A673 (cell line): ENCODE measurements at regions not wholly inside any gene's neighbourhood (a gene's known extent, or its start where the extent isn't known, plus 50 kb on each side); places are given as distances from the start of the nearest gene placed in this dataset.
A peak's percentile ranks its signal among the peaks of the same experiment; 100 is the strongest.

Experiments used
- BruUV-seq: library from RNA; stranded (reverse); fragments of 400-500 nt; replicated peaks from 2 replicates; lab custom pipeline; 2021; lab: Mats Ljungman, UMichigan
- CTCF ChIA-PET: fragments of 300-600 bp; sonication (Branson Sonifier 250); formaldehyde crosslinking; loops from one replicate; lab custom pipeline; 2022; ENCODE audit warnings: antibody characterized with exemption; lab: Charles Lee
- POLR2A ChIA-PET: fragments of 300-600 bp; sonication (Branson Sonifier 250); formaldehyde crosslinking; loops from one replicate; lab custom pipeline; 2022; ENCODE audit warnings: antibody characterized with exemption; ENCODE audit not compliant: low non-redundant PET; lab: Charles Lee
- DNase-seq: peaks from one replicate; pipeline ENCODE4 v3.0.0-alpha.2; 2015; ENCODE audit warnings: low spot score
- H3K27ac ChIP-seq: fragments of 200-600 bp; sonication (generic); 2 replicates; pipeline ENCODE4 v1.5.1; 2016; ENCODE audit warnings: mixed run types, low read depth, mild to moderate bottlenecking, mixed read lengths, antibody characterized with exemption, low read length; ENCODE audit not compliant: poor library complexity, severe bottlenecking
- H3K27me3 ChIP-seq: fragments of 200-600 bp; sonication (generic); replicated peaks from 2 replicates; pipeline ENCODE4 v1.6.1; 2017; ENCODE audit warnings: mixed run types, low read depth, mild to moderate bottlenecking, mixed read lengths, antibody characterized with exemption, low read length; ENCODE audit not compliant: insufficient read depth, poor library complexity
- H3K36me3 ChIP-seq: fragments of 200-600 bp; sonication (generic); 2 replicates; pipeline ENCODE4 v1.6.1; 2016; ENCODE audit warnings: mixed run types, mild to moderate bottlenecking, mixed read lengths, antibody characterized with exemption, low read length; ENCODE audit not compliant: insufficient read depth, poor library complexity, severe bottlenecking
- H3K4me1 ChIP-seq: fragments of 200-600 bp; sonication (generic); 2 replicates; pipeline ENCODE4 v1.6.1; 2017; ENCODE audit warnings: mixed run types, mild to moderate bottlenecking, mixed read lengths, antibody characterized with exemption, low read length; ENCODE audit not compliant: insufficient read depth, poor library complexity, severe bottlenecking
- H3K4me3 ChIP-seq: fragments of 200-600 bp; sonication (generic); 2 replicates; pipeline ENCODE4 v1.5.1; 2016; ENCODE audit warnings: low read depth, mixed run types, mild to moderate bottlenecking, mixed read lengths, low read length; ENCODE audit not compliant: poor library complexity, severe bottlenecking
- H3K9me3 ChIP-seq: fragments of 200-600 bp; sonication (generic); 2 replicates; pipeline ENCODE4 v1.6.1; 2016; ENCODE audit warnings: mixed run types, low read depth, mild to moderate bottlenecking, mixed read lengths, antibody characterized with exemption, low read length; ENCODE audit not compliant: poor library complexity, severe bottlenecking
- CTCF ChIP-seq: fragments of 300-800, 200-600 bp; sonication (generic); conservative IDR thresholded peaks from 2 replicates; pipeline ENCODE4 v1.5.1; 2017; ENCODE audit warnings: low read depth, mild to moderate bottlenecking, antibody characterized with exemption, low read length, moderate library complexity, mixed read lengths
- EZH2 ChIP-seq: fragments of 200-600 bp; sonication (generic); IDR thresholded peaks from 2 replicates; pipeline ENCODE4 v1.6.1; 2017; ENCODE audit warnings: borderline replicate concordance, low read depth, mild to moderate bottlenecking, mixed read lengths, antibody characterized with exemption, low read length; ENCODE audit not compliant: poor library complexity, severe bottlenecking
- intact Hi-C: fragments of 100-400 bp; cut with micrococcal nuclease; formaldehyde crosslinking; loops from one replicate; pipeline ENCODE4 v1.10.0; 2022; ENCODE audit not compliant: unreplicated experiment

DNA sequence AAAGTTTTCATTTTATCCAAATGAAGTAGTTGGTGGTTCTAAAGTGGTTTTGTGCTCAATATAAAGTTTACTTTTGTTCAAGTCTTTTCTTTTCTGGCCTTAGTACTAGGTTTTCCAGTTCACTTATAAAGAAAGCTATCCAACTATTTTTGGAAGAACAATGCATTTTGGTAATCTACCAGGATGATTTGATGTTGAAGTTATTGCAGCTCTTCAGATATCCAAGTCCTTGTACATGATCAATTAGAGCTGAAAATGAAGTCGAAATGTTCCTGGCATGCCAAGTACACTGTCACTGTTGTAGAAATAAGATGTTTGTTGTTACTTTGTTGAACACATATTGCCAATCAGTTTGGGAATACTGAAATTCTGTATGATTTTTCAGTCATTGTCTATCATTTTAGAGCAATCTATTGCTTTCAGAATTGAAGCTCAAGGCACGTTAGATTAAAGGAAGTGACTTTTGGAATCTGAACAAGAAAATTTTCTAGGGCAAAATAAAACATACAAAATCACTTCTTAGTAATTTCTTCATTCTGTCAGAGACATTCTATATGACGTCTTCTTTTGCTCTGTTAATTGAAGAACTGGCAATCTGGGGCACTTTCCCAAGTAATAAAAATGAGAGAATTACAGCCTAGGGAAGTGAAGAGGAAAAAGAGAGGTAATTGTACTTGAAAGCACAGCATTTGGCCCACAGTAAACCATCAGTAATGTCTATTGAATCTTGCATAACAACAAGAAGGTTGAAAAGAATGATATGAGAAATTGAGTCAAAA is 232.3 kb downstream of the MREG start:
- no peak for DNase-seq
- intact Hi-C loops = loop anchor here (5.0 kb wide), 2 partner anchors 244 to 329 kb away; no protein-coding TSS in a partner anchor

GRCh38 chr2:215780313-215780712 is 233.0 kb downstream of the MREG start:
- no TSS peak for BruUV-seq

More for the DNA sequence above, 232.3 kb downstream of the MREG start:
- Histone ChIP-seq H3K9me3 (no peaks in the 10 kb centered on the region), H3K4me1 (peaks cover 54% of the 10 kb centered on the region), H3K27ac (peak overlapping the region; percentile 26), H3K4me3 (no peak overlapping the region), H3K36me3 (no peaks in the 10 kb centered on the region), H3K27me3 (no peaks in the 10 kb centered on the region)
- TF ChIP-seq CTCF (no peak), EZH2 (no peak)
- no TSS peak for BruUV-seq
- ChIA-PET POLR2A (no interaction called here), CTCF (no interaction called here)

GRCh38 chr2:215779912-215780311 is 233.4 kb downstream of the MREG start:
- DNase-seq = no peak
- BruUV-seq = no TSS peak
- H3K36me3 ChIP-seq = no peaks in the 10 kb centered on the region
- intact Hi-C loops = loop anchor here (5.0 kb wide), 2 partner anchors 243 to 328 kb away; no protein-coding TSS in a partner anchor
- CTCF ChIA-PET = no interaction called here
- POLR2A ChIA-PET = no interaction called here
- H3K27me3 ChIP-seq = no peaks in the 10 kb centered on the region
- H3K4me1 ChIP-seq = peaks cover 55% of the 10 kb centered on the region
- peak overlapping the region; percentile 24 for H3K27ac ChIP-seq
- no peak overlapping the region for H3K4me3 ChIP-seq
- TF ChIP-seq EZH2 (no peak), CTCF (no peak)
- no peaks in the 10 kb centered on the region for H3K9me3 ChIP-seq

More at GRCh38 chr2:215780313-215780712, 233.0 kb downstream of the MREG start:
- POLR2A ChIA-PET = no interaction called here
- Histone ChIP-seq H3K27me3 (no peaks in the 10 kb centered on the region), H3K4me1 (peaks cover 55% of the 10 kb centered on the region), H3K9me3 (no peaks in the 10 kb centered on the region), H3K36me3 (no peaks in the 10 kb centered on the region), H3K27ac (peak overlapping the region; percentile 26), H3K4me3 (no peak overlapping the region)
- intact Hi-C loops = loop anchor here (5.0 kb wide), 2 partner anchors 243 to 328 kb away; no protein-coding TSS in a partner anchor
- CTCF ChIA-PET = no interaction called here
- DNase-seq = no peak
- TF ChIP-seq EZH2 (no peak), CTCF (no peak)
